Keratinocyte (primary cell): ENCODE measurements at regions not wholly inside any gene's neighbourhood (a gene's known extent, or its start where the extent isn't known, plus 50 kb on each side); places are given as distances from the start of the nearest gene placed in this dataset.

Experiments
- EZH2 ChIP-seq: IDR thresholded peaks from one replicate; pipeline ENCODE4 v1.6.1; 2012; ENCODE audit warnings: inconsistent platforms, mild to moderate bottlenecking, low read length, moderate library complexity
- TF ChIP-seq, protein P1 (sequence below), 3 experiments: IDR thresholded peaks in 1 of 3; conservative IDR thresholded peaks in 1 of 3; optimal IDR thresholded peaks in 1 of 3; 2 replicates in 2 of 3; 3 replicates in 1 of 3; pipeline versions ENCODE3 to v1.5.1; 2011; ENCODE audit warnings: low read length in 3 of 3, mild to moderate bottlenecking in 3 of 3, moderate library complexity in 2 of 3, control low read depth in 1 of 3, inconsistent platforms in 1 of 3; ENCODE audit not compliant: insufficient read depth in 2 of 3; ENCODE audit errors: extremely low read depth in 1 of 3

DNA sequence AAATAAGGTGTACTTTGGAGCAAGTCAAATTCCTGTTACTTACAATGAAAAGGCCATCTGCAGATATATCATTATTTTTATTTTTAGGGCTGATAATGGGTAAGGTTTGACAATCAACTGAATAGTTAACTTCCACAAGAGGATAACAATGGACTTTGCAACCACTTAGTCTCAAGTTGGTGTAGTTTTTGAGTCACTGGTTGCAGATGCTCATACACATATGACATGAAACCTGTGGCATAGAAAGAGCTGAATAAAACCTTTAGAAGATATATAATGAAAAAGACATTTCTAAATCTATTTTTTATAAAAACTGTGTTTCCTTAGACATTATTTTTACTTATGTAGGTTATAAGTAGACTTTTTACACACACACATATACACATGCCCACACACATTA lies 2110.9 kb downstream of the PCDH7 start:
- no peak for TF ChIP-seq EZH2
- TF ChIP-seq, protein P1, sequence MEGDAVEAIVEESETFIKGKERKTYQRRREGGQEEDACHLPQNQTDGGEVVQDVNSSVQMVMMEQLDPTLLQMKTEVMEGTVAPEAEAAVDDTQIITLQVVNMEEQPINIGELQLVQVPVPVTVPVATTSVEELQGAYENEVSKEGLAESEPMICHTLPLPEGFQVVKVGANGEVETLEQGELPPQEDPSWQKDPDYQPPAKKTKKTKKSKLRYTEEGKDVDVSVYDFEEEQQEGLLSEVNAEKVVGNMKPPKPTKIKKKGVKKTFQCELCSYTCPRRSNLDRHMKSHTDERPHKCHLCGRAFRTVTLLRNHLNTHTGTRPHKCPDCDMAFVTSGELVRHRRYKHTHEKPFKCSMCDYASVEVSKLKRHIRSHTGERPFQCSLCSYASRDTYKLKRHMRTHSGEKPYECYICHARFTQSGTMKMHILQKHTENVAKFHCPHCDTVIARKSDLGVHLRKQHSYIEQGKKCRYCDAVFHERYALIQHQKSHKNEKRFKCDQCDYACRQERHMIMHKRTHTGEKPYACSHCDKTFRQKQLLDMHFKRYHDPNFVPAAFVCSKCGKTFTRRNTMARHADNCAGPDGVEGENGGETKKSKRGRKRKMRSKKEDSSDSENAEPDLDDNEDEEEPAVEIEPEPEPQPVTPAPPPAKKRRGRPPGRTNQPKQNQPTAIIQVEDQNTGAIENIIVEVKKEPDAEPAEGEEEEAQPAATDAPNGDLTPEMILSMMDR (optimal IDR thresholded peaks at IDR 0.05 in 1 of 3, IDR thresholded peaks at IDR 0.05 in 1 of 3, conservative IDR thresholded peaks at IDR 0.05 in 1 of 3; ENCODE audit: extremely low read depth in 1 of 3, insufficient read depth in 2 of 3, low read length in 3 of 3) = no peak
